Kidney (tissue), 13 donors: ENCODE measurements at regions not wholly inside any gene's neighbourhood (a gene's known extent, or its start where the extent isn't known, plus 50 kb on each side); places are given as distances from the start of the nearest gene placed in this dataset.

Experiments used
- DNase-seq, 5 donors: peaks; one replicate each; pipeline ENCODE4 v3.0.0-alpha.2; 2013 to 2020
- FAIRE-seq: peaks from 2 replicates; lab custom pipeline; 2012; peaks lifted over from hg19 to GRCh38; lab: Jason Lieb, UNC
- H3K27ac ChIP-seq, 2 donors: one replicate each; pipeline ENCODE4 v1.7.0; 2013; ENCODE audit warnings: low read depth in 2 of 2, low read length in 2 of 2, inconsistent platforms in 1 of 2
- H3K27me3 ChIP-seq: one replicate; pipeline ENCODE4 v1.7.1; 2013; ENCODE audit warnings: low read length, inconsistent platforms; ENCODE audit not compliant: control insufficient read depth, insufficient read depth
- H3K36me3 ChIP-seq, 3 donors: one replicate each; pipeline versions ENCODE4 v1.7.0 to v1.7.1; 2013; ENCODE audit warnings: low read length in 3 of 3, control low read depth in 1 of 3, inconsistent platforms in 1 of 3; ENCODE audit not compliant: insufficient read depth in 3 of 3, control insufficient read depth in 2 of 3
- H3K4me1 ChIP-seq, 3 donors: one replicate each; pipeline versions ENCODE4 v1.7.0 to v1.7.1; 2013; ENCODE audit warnings: low read length in 3 of 3, inconsistent platforms in 1 of 3, low read depth in 1 of 3; ENCODE audit not compliant: control insufficient read depth in 2 of 3, insufficient read depth in 2 of 3
- H3K4me3 ChIP-seq, 3 donors: one replicate each; pipeline versions ENCODE4 v1.7.0 to v1.8.1; 2013; ENCODE audit warnings: low read length in 3 of 3, control low read depth in 1 of 3, inconsistent platforms in 1 of 3
- H3K9ac ChIP-seq, 3 donors: one replicate each; pipeline versions ENCODE4 v1.7.0 to v1.7.1; 2013; ENCODE audit warnings: low read length in 3 of 3, control low read depth in 1 of 3, inconsistent platforms in 1 of 3
- H3K9me3 ChIP-seq, 3 donors: one replicate each; pipeline versions ENCODE4 v1.7.0 to v1.7.1; 2013; ENCODE audit warnings: low read length in 3 of 3, control low read depth in 1 of 3, inconsistent platforms in 1 of 3; ENCODE audit not compliant: control insufficient read depth in 2 of 3, insufficient read depth in 1 of 3
- CTCF ChIP-seq: IDR thresholded peaks from 3 replicates; pipeline ENCODE4 v1.5.1; 2012; ENCODE audit warnings: mild to moderate bottlenecking, moderate library complexity, borderline replicate concordance; ENCODE audit not compliant: insufficient read depth; ENCODE audit errors: extremely low read depth
- intact Hi-C: fragments of 100-400 bp; cut with DNase I; formaldehyde crosslinking; loops from one replicate; pipeline ENCODE4 v1.11.1; 2022
- donor health status: control.
- donor health status: control.
- donor health status: control.
- donor health status: control.
- donor health status: control.
- donor health status: DM: yes; HTN: yes; CAD: no.
- donor health status: Normal renal cell carcinoma (clear cell type).

DNA sequence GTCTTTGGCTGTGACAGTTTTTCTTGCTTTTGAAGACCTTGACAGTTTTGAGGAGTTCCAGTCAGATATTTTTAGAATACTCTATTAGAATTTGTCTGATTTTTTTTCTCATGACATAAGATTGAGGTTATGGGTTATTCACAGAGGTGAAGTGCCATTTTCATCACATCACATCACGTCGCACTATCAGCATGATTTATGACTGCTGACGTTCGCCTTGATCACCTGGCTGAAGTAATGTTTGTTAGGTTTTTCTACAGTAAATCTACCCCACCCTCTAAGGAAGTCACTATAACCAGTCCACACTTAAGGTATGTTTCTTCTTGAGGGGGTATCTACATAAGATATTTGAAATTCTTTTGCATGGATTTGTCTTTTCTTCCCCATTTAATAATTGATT lies 169.7 kb downstream of the NDFIP2 start:
- no peaks in the 10 kb centered on the region for H3K9me3 ChIP-seq
- no peak overlapping the region for H3K9ac ChIP-seq
- no peak overlapping the region for H3K27ac ChIP-seq
- intact Hi-C loops = no loop called here
- DNase-seq = no peak
- H3K36me3 ChIP-seq = no peaks in the 10 kb centered on the region
- no peak for TF ChIP-seq CTCF
- no peaks in the 10 kb centered on the region for H3K4me1 ChIP-seq
- H3K27me3 ChIP-seq = no peaks in the 10 kb centered on the region
- no peak overlapping the region for H3K4me3 ChIP-seq
- FAIRE-seq = no peak

DNA sequence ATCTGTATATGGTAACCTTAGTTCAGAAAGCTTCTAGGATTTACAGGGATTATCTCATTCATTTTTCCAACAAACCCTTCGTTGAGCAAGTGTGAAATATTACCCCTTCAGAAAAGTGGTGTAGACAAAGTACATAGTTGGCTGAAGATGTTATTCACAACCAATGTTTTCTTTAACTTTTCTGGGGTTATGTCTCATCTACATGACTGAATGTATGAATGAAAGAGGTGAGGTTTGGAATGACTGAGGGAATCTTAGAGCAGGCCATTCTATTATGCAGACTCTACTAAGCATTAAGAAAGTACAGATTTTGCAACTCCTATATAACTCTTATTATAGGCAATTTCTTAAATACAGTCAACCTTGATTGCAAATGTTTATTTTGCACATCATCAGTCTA lies 167.2 kb downstream of the NDFIP2 start:
- H3K9me3 ChIP-seq = no peaks in the 10 kb centered on the region
- H3K36me3 ChIP-seq = no peaks in the 10 kb centered on the region
- TF ChIP-seq CTCF = no peak
- intact Hi-C loops = no loop called here
- H3K4me3 ChIP-seq = no peak overlapping the region
- no peak overlapping the region for H3K9ac ChIP-seq
- H3K4me1 ChIP-seq = no peaks in the 10 kb centered on the region
- no peaks in the 10 kb centered on the region for H3K27me3 ChIP-seq
- no peak overlapping the region for H3K27ac ChIP-seq
- DNase-seq (no peak), FAIRE-seq (no peak)

GRCh38 chr13:79647533-79647932 lies 166.6 kb downstream of the NDFIP2 start:
- Histone ChIP-seq H3K9ac (no peak overlapping the region), H3K27ac (no peak overlapping the region), H3K36me3 (no peaks in the 10 kb centered on the region), H3K4me3 (no peak overlapping the region), H3K4me1 (no peaks in the 10 kb centered on the region), H3K9me3 (no peaks in the 10 kb centered on the region), H3K27me3 (no peaks in the 10 kb centered on the region)
- DNase-seq = peak in 3 of 5 donors; percentile 13 to 50 (median 44)
- peak; percentile 39 for FAIRE-seq
- TF ChIP-seq CTCF = no peak
- intact Hi-C loops = no loop called here

DNA sequence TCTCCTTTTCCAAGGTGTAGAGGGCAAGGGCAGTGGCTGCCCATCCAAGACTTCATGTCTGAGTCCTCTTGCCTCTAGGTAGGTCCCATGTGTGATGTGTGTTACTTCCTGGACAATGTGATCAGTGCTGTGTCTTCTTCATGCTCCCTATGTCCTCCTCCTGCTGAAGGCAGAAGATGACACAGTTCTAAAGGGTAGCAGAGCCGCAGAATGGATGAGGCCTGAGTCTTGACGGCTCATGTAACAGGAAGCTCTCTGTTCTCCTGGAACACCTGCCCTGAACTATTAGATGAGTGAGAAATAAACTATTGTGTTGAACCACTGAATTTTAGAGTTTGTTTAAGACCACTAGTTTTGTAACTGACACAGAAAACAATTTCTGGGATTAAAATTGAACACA lies 165.9 kb downstream of the NDFIP2 start:
- intact Hi-C loops = no loop called here
- H3K4me1 ChIP-seq = no peaks in the 10 kb centered on the region
- no peak overlapping the region for H3K4me3 ChIP-seq
- DNase-seq (no peak), FAIRE-seq (no peak)
- H3K9me3 ChIP-seq = no peaks in the 10 kb centered on the region
- H3K27me3 ChIP-seq = no peaks in the 10 kb centered on the region
- no peak for TF ChIP-seq CTCF
- H3K9ac ChIP-seq = no peak overlapping the region
- no peak overlapping the region for H3K27ac ChIP-seq
- no peaks in the 10 kb centered on the region for H3K36me3 ChIP-seq
